Renal pelvis (tissue), 1 donor: ENCODE measurements at regions not wholly inside any gene's neighbourhood (a gene's known extent, or its start where the extent isn't known, plus 50 kb on each side); places are given as distances from the start of the nearest gene placed in this dataset.
"Not testable (repeated sequence)": the region's sequence is repeated elsewhere in the genome, so short reads cannot be mapped to it uniquely, and the experiment has no call there.

Experiments
- DNase-seq: peaks from one replicate; pipeline ENCODE4 v3.0.0-alpha.2; 2013

DNA sequence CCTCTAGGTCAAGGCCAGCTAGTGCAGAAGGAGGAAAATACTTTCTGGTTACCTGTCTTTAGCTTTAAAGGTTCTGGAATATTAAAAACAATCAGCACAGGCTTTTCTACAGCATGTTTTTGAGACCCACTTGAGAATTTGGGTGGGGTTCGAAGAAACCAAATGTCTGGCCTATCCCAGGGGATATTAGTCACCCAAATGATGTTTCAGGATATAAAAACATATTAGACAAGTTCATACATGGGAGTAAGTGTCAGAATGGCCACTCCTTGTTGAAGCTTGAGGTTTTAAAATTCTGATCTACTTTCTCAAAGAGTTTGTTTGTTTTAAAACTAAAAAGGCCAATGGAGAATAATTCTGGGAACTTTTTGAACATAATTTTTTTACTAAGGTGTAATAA lies 158.6 kb upstream of the DLX2 start:
- DNase-seq = no peak

DNA sequence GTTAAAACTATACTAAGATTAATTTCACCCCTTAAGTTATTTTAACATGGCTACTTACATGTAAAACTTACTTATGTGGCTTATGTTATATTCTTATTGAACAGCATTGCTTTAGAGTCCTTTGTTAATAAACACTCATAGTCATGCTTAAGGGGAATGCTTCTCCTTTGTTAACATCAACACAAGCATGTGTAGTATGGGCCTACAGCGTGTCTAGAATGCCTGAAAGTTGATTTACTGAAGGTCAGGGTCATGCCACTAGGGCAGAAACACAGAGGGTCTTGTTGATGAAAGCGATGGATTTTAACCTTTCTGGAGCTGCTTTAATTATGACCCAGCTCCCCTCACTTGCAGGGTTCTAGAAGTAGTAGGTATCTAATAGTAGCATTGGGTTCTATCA lies 159.8 kb upstream of the DLX2 start:
- DNase-seq = no peak

DNA sequence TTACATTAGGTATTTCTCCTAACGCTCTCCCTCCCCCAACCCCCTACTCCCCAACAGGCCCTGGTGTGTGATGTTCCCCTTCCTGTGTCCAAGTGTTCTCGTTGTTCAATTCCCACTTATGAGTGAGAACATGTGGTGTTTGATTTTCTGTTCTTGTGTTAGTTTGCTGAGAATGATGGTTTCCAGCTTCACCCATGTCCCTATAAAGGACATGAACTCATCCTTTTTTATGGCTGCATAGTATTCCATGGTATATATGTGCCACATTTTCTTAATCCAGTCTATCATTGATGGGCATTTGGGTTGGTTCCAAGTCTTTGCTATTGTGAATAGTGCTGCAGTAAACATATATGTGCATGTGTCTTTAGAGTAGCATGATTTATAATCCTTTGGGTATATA lies 162.1 kb upstream of the DLX2 start:
- DNase-seq = not testable (repeated sequence)

DNA sequence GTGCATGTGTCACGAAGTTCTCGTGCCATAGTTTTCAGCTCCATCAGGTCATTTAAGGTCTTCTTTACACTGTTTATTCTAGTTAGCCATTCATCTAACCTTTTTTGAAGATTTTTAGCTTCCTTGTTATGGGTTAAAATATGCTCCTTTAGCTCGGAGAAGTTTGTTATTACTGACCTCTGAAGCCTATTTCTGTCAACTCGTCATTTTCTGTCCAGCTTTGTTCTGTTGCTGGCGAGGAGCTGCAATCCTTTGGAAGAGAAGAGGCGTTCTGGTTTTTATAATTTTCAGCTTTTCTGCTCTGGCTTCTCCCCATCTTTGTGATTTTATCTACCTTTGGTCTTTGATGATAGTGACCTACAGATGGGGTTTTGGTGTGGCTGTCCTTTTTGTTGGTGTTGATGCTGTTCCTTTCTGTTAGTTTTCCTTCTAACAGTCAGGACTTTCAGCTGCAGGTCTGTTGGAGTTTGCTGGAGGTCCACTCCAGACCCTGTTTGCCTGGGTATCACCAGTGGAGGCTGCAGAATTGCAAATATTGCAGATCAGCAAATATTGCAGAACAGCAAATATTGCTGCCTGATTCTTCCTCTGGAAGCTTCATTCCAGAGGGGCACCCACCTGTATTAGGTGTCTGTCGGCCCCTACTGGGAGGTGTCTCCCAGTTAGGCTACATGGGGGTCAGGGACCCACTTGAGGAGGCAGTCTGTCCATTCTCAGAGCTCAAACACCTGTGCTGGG lies 157.7 kb upstream of the ITGA6 start:
- DNase-seq = not testable (repeated sequence)

DNA sequence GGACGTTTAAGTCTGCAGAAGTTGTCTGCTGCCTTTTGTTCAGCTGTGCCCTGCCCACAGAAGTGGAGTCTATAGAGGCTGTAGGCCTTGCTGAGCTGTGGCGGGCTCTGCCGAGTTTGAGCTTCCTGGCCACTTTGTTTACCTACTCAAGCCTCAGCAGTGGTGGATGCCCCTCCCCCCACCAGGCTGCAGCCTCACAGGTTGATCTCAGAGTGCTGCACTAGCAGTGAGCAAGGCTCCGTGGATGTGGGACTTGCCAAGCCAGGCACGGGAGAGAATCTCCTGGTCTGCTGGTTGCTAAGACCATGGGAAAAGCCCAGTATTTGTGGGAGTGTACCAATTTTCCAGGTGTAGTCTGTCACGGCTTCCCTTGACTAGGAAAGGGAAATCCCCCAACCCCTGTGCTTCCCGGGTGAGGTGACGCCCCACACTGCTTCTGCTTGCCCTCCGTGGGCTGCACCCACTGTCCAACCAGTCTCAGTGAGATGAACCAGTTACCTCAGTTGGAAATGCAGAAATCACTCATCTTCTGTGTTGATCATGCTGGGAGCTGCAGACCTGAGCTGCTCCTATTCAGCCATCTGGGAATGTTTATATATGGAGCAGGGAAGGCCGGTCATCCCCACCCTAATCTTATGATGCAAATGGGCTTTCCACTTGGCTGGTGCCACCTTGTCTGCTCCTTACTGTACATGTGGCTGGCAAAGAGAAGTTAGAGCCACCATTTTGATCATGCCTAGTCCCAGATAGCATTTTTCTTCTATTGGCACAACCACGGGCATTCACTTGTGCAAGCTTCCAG lies 156.9 kb upstream of the ITGA6 start:
- DNase-seq = no peak

DNA sequence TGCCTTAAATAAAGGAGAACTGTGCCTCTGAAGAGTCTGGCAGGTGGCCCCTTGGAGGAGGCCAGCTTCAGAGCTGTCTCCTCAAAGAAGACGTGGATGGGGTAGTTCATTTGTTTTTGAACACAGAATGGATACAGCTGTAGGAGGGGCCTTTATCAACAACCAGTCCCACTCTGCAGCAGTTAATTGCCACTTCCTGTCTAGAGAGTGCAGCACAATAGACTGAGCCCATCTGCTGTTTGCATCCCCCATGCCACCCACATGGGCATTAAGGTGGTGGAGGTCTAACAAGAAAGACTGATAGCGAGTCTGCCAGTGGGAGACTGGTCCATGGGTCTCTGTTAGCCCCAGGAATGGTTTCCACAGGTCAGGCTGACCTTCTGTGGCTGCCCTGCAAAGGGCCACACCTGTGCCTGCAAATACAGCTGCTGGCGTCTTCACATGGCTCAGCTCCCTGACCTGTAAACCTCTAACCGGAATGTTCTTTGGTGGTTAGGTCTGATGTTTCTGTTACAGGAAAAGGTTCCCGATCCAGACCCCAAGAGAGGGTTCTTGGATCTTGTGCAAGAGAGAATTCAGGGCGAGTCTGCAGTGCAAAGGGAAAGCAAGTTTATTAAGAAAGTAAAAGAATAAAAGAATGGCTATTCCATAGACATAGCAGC lies 153.3 kb upstream of the ITGA6 start:
- DNase-seq = no peak

DNA sequence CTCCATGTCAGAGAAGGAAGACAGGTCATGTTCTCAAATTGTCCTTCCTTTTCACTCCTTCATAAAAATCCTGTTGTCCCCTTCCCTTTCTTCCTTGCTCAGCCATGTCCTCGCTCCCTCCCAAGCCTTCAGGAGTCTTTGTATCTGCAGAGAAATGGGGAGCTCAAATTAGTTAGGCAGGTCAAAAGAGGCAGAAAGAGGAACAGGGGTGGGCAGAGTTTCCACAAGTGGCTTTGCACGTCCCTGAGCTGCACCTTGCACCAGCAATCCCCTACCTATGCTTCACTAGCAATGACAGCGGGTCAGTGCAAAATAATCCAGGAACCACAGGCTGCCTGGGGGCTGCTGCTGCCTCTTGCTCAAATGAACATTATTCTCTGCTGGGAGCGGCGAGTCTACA lies 152.1 kb upstream of the ITGA6 start:
- no peak for DNase-seq

DNA sequence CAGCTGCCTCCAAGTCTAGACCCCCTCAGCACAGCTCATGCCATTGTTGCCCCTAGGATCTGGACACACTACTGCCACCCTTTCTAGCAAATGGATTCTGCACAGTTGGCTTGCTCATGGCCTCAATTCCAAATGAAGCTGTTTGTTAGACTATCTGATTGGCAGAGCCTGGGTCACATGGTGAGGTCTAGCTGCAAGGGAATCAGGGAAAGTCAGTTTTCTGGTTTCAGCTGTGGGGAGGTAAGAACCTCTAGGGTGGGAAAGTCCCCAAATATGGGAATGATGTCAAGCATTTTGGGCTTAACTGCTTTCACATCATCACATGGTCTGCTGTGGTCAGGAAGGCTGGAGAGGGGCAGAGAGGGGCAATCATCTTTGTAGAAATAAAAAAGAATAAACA lies 150.4 kb upstream of the ITGA6 start:
- DNase-seq = no peak

DNA sequence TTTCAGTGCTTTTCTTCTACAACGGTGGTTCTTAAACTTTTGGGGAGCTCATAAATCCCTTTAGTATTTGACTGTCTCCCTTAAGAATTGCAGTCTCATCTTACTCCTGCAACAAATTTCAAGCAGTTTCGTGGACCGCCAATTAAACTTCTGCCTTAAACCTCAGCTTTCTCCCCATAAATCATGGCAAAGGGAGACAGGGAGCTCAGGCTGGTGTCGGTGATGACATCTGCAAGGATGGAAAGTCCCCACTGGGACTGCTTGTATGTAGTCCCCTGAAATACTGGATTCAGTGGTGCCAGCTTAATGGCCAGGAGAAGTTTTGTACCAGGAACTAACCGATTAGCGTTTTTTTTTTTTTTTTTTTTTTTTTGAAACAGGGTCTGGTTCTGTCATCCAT lies 148.7 kb upstream of the ITGA6 start:
- no peak for DNase-seq

DNA sequence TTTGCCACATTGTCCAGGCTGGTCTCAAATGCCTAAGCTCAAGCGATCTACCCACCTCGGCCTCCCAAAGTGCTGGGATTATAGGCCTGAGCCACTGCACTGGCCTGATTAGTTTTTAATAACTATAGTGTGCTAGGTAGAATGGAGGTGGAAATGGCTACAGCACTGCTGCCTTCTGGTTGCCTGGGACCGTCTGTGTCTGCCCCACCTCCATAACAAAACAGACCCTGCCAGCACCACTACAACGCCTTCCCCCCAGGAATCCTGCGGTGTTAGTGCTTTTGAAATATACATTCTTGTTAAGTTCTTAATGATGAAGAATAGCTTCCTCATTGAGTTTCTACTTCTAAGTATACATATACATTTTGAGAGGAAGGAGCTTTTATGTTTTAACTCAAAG lies 148.2 kb upstream of the ITGA6 start:
- DNase-seq = no peak

DNA sequence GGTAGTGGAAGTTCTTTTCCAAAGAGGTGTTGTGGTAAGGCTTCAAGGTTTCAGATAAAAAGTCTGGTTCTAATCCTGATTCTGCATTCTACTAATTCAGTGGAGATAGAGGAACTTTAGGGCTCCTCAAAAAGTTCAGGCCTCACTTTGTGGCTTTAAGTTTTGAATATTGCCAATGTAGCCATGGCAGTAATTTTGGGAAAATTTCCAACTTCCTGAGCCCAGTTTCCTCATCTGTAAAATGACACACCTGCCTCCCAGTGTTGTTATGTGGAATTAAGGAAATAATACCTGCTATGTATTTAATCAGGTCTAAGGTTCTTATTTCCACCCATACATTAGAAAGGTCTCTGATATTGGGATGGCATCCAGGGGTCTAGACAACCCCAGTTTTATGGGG lies 147.6 kb upstream of the ITGA6 start:
- no peak for DNase-seq

DNA sequence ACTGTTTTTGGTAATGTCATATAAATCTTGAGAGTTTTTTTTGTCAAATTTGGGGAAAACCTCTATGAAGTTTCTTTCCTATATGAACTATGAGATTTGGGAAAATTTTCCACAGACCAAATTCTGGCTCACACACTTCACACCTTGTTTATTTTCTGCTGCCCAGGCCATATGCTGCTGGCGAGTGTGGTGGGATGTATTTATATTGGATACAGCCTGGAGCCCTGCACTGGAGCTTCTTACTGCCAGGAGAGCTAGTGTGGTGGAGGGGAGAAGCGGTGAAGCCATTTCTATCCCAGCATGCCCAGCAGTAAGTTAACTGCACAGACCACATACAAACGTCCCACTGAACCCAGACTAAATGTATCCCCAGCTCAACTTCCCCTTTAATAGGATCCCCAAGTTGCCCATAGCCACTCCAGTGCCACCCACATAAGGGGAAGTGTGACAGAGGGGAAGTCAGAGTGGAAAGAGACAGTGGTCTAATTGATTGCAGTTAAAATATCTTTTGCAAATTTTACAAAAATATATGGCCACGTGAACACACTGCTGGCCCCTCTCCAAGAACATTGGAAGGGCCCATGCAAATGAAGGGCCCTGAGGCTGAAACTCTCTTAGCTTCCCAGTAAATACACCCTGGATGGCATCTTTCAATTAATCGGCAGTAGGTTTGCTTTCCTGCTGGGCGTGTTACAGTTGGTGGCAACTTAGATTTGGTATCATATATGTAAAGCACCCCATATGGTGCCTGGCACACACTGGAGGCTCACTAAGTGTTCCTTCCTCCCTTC lies 146.6 kb upstream of the ITGA6 start:
- DNase-seq = no peak

DNA sequence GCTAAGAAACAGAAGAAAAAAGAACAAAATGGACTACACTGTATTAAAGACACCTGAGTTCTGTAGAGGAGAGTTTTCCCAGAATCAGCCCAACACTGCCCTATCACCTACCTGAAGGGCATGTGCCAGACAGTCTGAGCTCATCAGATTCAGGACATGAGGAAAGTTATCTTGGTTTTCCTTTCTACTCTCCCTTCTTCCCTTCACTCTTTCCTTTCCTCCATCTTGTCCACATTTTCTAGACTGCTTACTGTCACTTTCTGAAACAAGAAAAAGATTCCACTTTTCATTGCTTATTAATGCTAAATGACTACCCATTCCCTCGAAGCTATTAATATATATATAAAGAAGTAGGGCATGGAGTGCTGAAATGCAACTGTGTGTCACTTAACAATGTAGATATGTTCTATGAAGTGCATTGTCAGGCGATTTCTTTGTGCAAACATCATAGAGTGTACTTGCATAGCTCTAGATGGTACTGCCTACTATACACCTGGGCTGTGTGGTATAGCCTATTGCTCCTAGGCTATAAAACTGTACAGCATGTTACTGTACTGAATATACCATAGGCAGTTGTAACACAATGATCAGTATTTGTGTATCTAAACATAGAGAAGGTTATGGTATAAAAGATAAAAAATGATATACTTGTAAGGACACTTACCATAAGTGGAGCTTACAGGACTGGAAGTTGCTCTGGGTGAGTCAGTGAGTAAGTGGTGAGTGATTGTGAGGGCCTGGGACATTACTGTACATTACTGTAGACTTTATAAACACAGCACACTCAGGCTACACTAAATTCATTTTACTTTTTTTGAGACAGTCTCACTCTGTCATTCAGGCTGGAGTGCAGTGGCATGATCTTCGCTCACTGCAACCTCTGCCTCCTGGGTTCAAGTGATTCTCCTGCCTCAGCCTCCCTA lies 145.5 kb upstream of the ITGA6 start:
- no peak for DNase-seq

DNA sequence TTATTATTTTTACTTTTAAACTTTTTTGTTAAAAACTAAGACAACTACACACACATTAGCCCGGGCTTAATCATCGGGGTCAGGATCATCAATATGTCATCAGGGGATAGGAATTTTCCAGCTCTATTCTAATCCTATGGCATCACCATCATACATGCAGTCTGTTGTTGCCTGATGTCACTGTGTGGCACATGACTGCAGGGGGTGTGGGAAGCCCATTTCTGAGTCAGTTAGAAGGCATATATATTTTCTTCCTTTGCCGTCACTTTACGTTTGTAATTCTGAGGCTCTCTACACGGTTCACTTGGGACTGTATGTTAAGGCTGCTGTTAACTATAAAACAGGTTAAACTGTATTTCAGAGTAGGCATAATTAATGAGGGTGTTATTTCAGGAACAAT lies 144.4 kb upstream of the ITGA6 start:
- no peak for DNase-seq

DNA sequence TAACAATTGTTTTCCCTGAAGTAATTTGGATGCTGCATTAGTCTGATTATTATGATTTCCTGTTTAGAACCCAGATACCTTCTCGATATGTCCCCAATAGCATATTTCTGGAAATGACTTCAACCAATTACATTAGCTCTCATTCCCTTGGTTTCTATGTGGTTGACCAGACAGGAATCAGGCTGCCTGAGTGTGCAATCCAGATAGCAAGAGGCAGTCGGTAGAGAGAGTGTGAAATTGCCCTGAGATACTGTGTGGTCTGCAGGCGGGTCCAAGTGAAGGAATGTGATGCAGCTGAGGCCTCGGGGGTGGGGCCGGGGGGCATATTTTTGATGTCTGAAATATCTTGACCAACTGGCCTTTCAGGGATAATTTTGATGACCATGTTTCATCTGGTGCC lies 143.9 kb upstream of the ITGA6 start:
- no peak for DNase-seq

DNA sequence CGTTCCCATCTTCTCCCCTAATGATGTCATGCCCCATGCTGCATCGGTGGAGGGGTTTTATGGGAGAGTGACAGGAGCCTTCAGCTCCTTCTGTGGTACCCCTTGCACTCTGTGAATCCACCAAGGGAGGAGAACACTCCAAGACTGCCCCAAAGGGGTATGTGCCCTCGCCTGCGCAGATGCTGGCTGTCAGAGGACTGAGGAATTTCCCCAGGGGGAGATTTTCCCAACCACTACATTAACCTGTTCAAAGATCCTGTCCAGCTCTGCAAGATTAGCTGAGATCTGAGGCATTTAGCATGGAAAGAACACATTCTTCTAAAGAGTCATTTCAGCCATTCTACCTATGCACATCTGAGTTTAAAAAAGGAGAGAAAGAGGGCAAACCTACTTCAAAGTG lies 143.2 kb upstream of the ITGA6 start:
- DNase-seq = no peak

DNA sequence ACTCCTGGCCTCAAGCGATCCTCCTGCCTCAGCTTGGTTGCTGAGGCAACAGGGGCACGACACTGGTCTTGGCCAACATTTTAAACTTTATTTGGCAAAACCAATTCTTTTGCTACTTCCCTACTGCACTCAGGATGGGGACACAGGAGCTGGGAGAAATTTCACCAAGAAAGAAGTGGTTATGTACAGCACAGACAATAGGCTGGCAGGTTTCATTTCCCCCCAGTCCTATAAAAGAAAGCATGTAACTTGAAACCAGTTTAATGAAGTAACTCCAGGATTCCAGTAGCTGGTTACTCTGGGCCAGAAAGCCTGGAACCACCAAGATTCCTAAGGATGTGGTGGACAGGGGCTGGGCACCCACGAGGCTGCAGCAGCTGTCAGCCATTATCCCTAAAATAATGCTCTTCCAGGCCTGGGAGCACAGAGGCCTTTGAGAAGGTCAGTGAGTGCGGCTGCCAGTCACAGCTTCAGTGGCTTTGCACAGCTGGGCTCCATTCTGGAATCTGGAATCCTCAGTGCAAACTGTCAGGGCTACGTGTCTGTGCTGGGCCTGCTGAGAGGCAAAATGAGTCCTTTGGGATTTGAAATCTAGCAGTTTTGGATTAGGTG lies 142.3 kb upstream of the ITGA6 start:
- peak; percentile 51 for DNase-seq

DNA sequence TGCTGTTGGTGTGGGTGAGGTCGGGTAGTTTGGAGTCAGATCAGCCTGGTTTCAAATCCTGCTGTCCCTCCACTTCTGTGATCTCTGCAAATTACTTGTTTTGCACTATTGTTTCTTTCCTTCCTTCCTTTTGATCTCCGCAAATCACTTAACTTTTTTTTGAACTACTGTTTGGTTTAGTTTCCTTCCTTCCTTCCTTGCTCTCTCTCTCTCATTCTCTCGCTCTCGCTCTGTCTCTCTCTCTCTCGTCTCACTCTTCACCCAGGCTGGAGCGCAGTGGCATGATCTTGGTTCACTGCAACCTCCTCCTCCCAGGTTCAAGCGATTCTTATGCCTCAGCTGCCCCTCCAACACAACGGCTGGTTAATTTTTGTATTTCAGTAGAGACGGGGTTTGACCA lies 141.6 kb upstream of the ITGA6 start:
- DNase-seq = no peak

DNA sequence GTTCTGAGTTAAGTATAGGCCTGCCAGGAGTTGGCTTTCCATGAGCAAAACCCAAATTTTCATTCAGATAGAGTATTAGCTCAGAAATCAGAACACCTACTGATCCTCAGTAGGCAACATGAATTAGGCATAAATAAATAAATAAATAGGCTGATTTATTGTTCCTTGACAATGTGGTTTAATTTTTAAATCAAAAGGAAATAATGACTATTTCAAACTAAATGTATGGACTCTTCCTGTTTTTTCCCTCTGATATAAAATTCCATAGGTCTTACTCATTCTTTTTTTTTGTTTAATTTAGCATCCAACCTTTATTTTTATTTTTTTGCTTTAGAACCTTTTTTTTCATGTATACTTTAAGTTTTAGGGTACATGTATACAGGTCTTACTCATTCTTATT lies 140.2 kb upstream of the ITGA6 start:
- DNase-seq = no peak

DNA sequence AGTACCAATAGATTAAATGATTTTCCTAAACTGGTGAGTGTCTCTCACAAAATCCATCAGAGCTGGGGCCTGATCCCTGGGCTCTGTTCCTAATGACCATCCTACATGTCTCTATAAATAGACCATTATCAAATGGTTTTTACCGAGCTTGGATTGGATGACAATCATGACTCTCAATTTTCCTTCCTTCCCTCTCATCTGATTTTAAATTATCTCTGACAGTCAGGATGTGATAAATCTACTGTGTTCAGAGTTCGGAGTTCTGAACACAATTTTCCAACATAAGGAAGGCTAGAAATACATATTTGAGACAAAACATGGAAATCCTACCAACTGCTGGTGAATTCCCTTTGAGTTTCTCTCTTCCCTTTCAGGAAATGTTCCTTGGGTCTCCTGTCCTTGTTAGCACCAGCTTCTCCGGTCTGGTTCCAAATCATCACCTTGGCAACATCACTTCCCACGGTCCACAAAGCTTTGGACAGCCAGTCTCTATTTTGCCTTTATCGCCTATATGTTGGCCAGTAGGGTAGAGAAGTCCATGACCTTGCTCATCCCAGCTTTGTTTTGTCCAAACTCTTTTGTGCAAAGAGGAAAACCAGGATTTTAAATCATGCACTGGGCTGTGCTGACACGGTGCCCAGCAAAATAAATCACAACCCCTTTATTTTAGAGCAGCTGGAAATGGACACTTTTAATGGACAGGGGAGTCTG lies 139.6 kb upstream of the ITGA6 start:
- no peak for DNase-seq
